GM12891 (cell line): ENCODE measurements at regions not wholly inside any gene's neighbourhood (a gene's known extent, or its start where the extent isn't known, plus 50 kb on each side); places are given as distances from the start of the nearest gene placed in this dataset.
"Not testable (repeated sequence)": the region's sequence is repeated elsewhere in the genome, so short reads cannot be mapped to it uniquely, and the experiment has no call there.

ENCODE experiments used
- POLR2A ChIP-seq: IDR thresholded peaks from 2 replicates; pipeline ENCODE4 v1.6.1; 2011; ENCODE audit warnings: low read depth, low read length, control low read depth
- POLR2AphosphoS5 ChIP-seq: IDR thresholded peaks from 2 replicates; pipeline ENCODE4 v1.6.1; 2011; ENCODE audit warnings: low read depth, low read length, control low read depth

DNA sequence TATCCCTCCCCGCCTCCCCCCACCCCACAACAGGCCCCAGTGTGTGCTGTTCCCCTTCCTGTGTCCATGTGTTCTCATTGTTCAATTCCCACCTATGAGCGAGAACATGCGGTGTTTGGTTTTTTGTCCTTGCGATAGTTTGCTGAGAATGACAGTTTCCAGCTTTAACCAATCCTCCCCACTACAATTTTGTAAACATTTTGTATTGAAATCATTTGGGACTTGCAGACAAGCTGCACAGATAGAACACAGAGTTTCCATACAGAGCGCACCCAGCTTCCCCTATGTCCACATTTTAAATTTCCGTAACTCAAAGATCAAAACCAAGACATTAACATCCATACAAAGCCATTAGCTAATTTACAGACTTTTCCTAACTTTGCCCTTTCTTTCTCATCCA, 188.4 kb upstream of the WWC1 start:
- TF ChIP-seq POLR2A, POLR2AphosphoS5: not testable (repeated sequence)
